Mucosa of descending colon (tissue), 3 donors: ENCODE measurements at regions not wholly inside any gene's neighbourhood (a gene's known extent, or its start where the extent isn't known, plus 50 kb on each side); places are given as distances from the start of the nearest gene placed in this dataset.

Source experiments
- ATAC-seq: fragments of 200-7000 bp; cut with Tn5 transposase; one replicate; pipeline ENCODE4 v1.9.1; 2020; ENCODE audit warnings: mild to moderate bottlenecking, moderate library complexity
- DNase-seq, 3 donors: peaks; one replicate each; pipeline ENCODE4 v3.0.0-alpha.2; 2020
- H3K36me3 ChIP-seq: fragments of 200-600 bp; one replicate; pipeline ENCODE4 v1.8.0; 2021; ENCODE audit warnings: low read depth, mild to moderate bottlenecking
- H3K4me1 ChIP-seq: fragments of 200-600 bp; one replicate; pipeline ENCODE4 v1.8.0; 2021; ENCODE audit warnings: low read depth, mild to moderate bottlenecking
- H3K4me3 ChIP-seq: fragments of 200-600 bp; one replicate; pipeline ENCODE4 v1.8.0; 2021; ENCODE audit warnings: mild to moderate bottlenecking
- H3K9me3 ChIP-seq: fragments of 200-600 bp; one replicate; pipeline ENCODE4 v1.8.0; 2021; ENCODE audit warnings: mild to moderate bottlenecking
- intact Hi-C, 2 donors: fragments of 100-400 bp; cut with DNase I in 1 of 2; cut with micrococcal nuclease in 1 of 2; formaldehyde crosslinking; loops; one replicate each; pipeline versions ENCODE4 v1.11.0 to v1.11.1; 2022; cut with DNase I, micrococcal nuclease
- TF ChIP-seq, protein P1 (sequence below): fragments of 200-600 bp; IDR thresholded peaks from one replicate; pipeline ENCODE4 v1.8.0; 2022; ENCODE audit warnings: antibody characterized with exemption, mild to moderate bottlenecking
- donor health status: DM: no; HTN: no; CAD: no; lungs with moderate emphysema.
- donor health status: DM: no; HTN: no; CAD: no.
- donor health status: DM: no; HTN: yes; CAD: no.

DNA sequence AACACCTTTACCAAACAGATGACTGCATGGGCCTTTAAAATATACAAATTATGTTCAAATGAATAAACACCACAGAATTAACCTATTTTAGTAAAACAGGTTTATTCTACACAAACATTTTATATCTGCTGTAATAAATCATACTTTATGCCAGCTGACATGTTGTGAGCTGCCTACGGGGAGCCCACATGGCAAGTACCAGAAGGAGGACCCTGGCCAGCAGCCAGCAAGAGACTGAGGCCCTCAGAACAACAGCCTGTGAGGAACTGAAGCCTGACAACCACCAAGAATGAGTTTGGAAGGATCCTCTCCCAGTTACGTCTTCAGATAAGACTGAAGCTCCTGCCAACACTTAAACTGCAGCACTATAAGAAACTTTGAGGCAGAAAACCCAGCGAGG lies 377.0 kb downstream of the PDGFC start:
- intact Hi-C loops = no loop called here
- TF ChIP-seq, protein P1, sequence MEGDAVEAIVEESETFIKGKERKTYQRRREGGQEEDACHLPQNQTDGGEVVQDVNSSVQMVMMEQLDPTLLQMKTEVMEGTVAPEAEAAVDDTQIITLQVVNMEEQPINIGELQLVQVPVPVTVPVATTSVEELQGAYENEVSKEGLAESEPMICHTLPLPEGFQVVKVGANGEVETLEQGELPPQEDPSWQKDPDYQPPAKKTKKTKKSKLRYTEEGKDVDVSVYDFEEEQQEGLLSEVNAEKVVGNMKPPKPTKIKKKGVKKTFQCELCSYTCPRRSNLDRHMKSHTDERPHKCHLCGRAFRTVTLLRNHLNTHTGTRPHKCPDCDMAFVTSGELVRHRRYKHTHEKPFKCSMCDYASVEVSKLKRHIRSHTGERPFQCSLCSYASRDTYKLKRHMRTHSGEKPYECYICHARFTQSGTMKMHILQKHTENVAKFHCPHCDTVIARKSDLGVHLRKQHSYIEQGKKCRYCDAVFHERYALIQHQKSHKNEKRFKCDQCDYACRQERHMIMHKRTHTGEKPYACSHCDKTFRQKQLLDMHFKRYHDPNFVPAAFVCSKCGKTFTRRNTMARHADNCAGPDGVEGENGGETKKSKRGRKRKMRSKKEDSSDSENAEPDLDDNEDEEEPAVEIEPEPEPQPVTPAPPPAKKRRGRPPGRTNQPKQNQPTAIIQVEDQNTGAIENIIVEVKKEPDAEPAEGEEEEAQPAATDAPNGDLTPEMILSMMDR = no peak
- no peaks in the 10 kb centered on the region for H3K4me1 ChIP-seq
- no peak for ATAC-seq
- no peaks in the 10 kb centered on the region for H3K36me3 ChIP-seq
- DNase-seq = peak; percentile 43 to 51 (median 43)
- H3K9me3 ChIP-seq = no peaks in the 10 kb centered on the region
- no peak overlapping the region for H3K4me3 ChIP-seq

DNA sequence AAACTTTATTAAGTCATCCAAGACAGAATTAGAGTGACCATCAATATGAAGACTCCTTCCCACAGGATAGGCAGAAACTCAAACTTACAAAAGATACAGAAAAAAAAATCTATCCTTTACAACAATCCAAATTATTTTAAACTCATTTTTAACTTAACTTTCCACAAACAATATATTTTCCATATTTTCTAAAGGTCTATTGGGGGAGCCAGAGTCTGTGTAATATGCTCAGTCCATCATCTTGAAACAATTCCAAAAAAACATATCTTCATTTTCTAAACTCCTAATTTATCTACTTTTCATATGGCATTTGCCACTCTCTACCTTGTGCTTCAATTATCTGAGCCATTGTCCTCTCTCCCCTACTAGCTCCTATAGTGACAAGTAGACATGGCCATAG lies 378.1 kb downstream of the PDGFC start:
- H3K9me3 ChIP-seq = no peaks in the 10 kb centered on the region
- intact Hi-C loops = no loop called here
- ATAC-seq (no peak), DNase-seq (no peak)
- H3K4me3 ChIP-seq = no peak overlapping the region
- TF ChIP-seq, protein P1 = no peak
- H3K4me1 ChIP-seq = no peaks in the 10 kb centered on the region
- H3K36me3 ChIP-seq = no peaks in the 10 kb centered on the region

DNA sequence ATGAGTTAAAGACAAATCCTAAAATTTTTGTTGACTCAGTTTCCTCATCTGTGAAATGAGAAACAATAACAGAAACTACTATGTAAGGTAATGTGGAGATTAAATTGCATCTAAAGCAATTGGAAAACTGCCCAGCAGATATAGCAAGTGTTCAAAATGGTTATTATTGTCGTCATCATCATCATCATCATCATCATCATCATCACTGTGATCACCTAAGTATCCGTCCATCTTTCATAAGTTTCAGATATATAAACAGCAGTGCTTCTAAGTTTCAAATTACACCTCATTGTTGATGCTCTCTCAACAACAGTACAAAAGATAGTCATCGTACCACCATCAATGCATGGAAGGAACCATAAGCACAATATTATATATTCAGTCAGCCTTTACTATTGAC lies 379.9 kb downstream of the PDGFC start:
- Histone ChIP-seq H3K4me1 (no peaks in the 10 kb centered on the region), H3K36me3 (no peaks in the 10 kb centered on the region), H3K4me3 (no peak overlapping the region), H3K9me3 (no peaks in the 10 kb centered on the region)
- no peak for ATAC-seq
- intact Hi-C loops = no loop called here
- TF ChIP-seq, protein P1 = no peak
- DNase-seq = no peak

DNA sequence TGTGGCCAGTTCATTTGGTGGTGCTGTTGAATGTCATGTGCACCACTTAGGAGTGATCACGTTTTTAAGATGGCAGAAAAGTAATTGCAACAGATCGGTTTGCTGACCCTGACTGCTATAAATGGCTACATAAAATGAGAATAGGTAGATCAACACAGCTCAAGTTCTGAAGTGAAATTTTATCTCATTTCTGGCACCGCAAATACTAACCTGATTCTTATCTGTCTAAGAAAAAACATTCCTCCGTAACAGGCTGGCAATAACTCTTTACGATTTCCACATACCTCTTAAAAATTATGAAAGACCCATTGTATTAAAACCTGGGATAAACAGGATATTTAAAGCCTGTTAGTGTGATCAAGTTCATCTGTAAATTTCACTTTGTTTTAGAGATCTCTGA lies 387.5 kb downstream of the PDGFC start:
- no peak for DNase-seq
- Histone ChIP-seq H3K36me3 (no peaks in the 10 kb centered on the region), H3K4me1 (no peaks in the 10 kb centered on the region), H3K9me3 (no peaks in the 10 kb centered on the region), H3K4me3 (no peak overlapping the region)
- ATAC-seq = no peak
- intact Hi-C loops = no loop called here
- TF ChIP-seq, protein P1 = no peak

DNA sequence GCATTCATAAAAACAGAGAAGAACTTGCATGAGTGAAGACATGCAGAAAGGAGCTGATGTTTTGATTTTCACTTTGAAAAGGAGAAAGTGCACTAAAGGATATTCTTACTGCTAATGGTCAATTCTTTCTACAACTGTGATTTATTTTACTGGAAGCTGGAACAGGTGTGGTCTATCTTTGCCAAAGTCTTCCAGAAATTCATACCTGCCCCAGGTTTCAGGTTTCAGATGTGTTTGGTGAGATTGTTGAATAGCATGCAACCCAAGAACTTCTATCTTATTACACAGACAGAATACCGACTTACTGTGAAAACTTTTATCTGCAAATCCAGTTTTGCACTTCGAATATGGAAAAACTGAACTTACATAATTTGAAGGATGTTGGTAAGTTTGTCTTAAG lies 388.3 kb downstream of the PDGFC start:
- Histone ChIP-seq H3K4me3 (no peak overlapping the region), H3K36me3 (no peaks in the 10 kb centered on the region), H3K9me3 (no peaks in the 10 kb centered on the region), H3K4me1 (no peaks in the 10 kb centered on the region)
- TF ChIP-seq, protein P1 = no peak
- intact Hi-C loops = no loop called here
- DNase-seq = no peak
- ATAC-seq = no peak

DNA sequence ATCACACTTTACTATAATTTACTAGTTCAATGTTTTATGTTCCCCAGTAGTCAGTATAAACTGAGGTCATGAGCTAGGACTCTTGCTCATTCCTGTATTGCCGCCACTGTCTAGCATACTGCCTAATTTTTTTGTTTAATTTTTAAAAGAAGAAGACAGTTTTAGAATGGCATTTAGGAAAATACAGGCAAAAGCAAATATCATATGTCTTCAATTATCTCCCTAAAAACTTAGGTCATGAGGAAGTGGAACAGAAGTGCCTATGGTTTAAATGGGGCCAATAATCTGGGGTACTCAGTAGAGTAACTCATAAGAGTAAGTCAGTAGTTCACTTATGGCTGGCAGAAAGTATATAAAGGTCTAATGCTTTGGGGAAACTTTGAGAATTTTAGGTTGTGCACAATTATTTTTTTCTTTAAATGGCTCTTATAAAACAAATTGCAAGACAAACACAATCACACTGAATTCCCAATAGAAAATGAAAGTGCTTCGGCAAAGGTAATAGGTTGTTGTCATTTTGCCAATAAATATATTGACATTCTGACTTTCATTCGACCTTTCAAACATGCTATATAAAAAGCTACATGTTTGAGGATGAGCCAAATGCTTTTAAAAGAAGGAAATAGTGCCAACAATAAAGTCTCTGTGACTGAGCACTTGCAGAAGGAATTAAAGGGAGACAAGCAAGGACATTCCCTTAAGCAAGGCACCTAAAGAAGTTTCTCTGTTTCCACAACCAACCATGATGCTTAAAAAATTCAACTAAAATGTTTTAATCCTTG lies 390.1 kb downstream of the PDGFC start:
- Histone ChIP-seq H3K36me3 (no peaks in the 10 kb centered on the region), H3K4me1 (no peaks in the 10 kb centered on the region), H3K4me3 (no peak overlapping the region), H3K9me3 (no peaks in the 10 kb centered on the region)
- no peak for DNase-seq
- intact Hi-C loops = no loop called here
- ATAC-seq = no peak
- TF ChIP-seq, protein P1 = no peak
